Fibroblast of lung (primary cell): ENCODE measurements at regions not wholly inside any gene's neighbourhood (a gene's known extent, or its start where the extent isn't known, plus 50 kb on each side); places are given as distances from the start of the nearest gene placed in this dataset.

Source experiments
- EZH2 ChIP-seq: IDR thresholded peaks from 2 replicates; pipeline ENCODE4 v1.5.1; 2012; ENCODE audit warnings: low read length, control low read depth, mild to moderate bottlenecking; ENCODE audit errors: missing control alignments
- TF ChIP-seq, protein P1 (sequence below), 2 donors: IDR thresholded peaks in 1 of 2; conservative IDR thresholded peaks in 1 of 2; 1 replicate in 1 of 2; 2 replicates in 1 of 2; pipeline ENCODE4 v1.5.1; 2011 to 2012; ENCODE audit warnings: low read length in 2 of 2, control low read depth in 1 of 2, inconsistent platforms in 1 of 2, low read depth in 1 of 2, mild to moderate bottlenecking in 1 of 2

DNA sequence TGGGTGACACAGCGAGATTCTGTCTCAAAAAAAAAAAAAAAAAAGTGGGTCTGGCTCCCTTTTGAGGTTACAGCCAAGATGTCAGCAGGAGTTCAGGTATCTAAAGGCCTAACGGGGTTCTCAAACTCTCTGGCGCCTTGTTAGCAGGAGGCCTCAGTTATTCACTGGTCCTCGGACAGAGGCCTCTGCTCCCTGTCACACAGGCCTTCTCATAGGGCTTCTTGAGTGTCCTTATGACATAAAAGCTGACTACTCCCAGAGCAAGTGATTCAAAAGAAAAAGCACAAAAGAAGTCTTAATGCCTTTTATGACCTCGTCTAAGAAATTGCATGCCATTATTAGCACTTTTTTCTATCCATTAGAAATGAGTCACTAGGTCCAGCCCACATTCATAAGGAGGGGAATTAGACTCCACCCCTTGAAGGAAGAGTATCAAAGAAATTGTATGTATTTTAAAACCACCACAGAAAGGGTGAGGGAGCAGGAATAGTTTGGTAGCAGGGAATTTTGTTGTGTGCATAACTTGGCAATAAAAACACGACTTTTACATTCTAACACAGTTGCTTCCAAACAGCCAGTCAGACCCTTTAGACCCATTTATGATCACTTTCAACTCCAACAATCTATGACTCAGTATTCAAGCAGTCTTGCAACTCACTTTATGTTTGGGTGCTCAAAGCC, 90.3 kb downstream of the MEX3B start:
- TF ChIP-seq, protein P1, sequence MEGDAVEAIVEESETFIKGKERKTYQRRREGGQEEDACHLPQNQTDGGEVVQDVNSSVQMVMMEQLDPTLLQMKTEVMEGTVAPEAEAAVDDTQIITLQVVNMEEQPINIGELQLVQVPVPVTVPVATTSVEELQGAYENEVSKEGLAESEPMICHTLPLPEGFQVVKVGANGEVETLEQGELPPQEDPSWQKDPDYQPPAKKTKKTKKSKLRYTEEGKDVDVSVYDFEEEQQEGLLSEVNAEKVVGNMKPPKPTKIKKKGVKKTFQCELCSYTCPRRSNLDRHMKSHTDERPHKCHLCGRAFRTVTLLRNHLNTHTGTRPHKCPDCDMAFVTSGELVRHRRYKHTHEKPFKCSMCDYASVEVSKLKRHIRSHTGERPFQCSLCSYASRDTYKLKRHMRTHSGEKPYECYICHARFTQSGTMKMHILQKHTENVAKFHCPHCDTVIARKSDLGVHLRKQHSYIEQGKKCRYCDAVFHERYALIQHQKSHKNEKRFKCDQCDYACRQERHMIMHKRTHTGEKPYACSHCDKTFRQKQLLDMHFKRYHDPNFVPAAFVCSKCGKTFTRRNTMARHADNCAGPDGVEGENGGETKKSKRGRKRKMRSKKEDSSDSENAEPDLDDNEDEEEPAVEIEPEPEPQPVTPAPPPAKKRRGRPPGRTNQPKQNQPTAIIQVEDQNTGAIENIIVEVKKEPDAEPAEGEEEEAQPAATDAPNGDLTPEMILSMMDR (conservative IDR thresholded peaks at IDR 0.05 in 1 of 2, IDR thresholded peaks at IDR 0.05 in 1 of 2; ENCODE audit: low read depth in 1 of 2, low read length in 2 of 2): no peak
- no peak for TF ChIP-seq EZH2
